ENCODE measurements at regions not wholly inside any gene's neighbourhood (a gene's known extent, or its start where the extent isn't known, plus 50 kb on each side); places are given as distances from the start of the nearest gene placed in this dataset.

DNA sequence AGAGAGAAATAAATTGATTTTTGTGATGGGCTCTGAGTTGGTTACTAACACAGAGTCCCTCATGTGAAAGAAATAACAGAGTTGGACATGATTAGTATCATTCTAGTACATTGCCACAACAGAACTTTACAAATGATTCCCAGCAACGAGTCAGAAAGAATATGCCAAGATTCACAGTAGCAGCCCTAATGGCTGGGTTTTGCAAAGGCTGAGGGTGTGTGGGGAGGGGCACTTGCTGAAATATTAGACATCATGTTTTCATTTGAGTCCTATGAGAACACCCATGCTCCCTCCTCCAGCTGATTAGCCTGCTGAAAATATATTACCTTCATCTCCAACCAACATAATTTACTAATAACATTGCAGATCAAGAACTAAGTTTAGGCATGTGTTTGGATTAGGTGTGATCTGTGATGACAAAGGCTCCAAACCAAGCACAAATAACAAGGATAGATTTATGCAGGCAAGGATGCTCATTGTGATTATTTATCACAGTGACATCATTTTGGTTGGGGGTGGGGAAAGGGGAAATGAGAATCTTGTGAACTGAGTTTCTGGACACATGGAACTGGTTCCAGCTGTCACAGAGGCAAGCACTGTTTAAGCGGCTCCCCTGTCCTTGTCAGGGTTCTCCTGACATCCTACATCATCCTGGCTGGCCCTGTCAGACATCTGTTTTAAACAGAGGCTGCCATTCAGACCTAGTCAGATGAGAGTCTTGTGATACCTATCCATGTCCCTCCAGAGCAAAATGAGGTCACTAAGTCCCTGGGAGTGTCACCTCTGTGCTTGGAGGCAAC lies 205.8 kb upstream of the NCKAP5 start:
- peak; percentile 65 to 80 (median 71) for TF ChIP-seq POLR2AphosphoS5 (IDR thresholded peaks at IDR 0.05)
- peak in 2 of 4 donors; percentile 34 to 71 for TF ChIP-seq EP300 (IDR thresholded peaks at IDR 0.05)
- TF ChIP-seq, protein P1, sequence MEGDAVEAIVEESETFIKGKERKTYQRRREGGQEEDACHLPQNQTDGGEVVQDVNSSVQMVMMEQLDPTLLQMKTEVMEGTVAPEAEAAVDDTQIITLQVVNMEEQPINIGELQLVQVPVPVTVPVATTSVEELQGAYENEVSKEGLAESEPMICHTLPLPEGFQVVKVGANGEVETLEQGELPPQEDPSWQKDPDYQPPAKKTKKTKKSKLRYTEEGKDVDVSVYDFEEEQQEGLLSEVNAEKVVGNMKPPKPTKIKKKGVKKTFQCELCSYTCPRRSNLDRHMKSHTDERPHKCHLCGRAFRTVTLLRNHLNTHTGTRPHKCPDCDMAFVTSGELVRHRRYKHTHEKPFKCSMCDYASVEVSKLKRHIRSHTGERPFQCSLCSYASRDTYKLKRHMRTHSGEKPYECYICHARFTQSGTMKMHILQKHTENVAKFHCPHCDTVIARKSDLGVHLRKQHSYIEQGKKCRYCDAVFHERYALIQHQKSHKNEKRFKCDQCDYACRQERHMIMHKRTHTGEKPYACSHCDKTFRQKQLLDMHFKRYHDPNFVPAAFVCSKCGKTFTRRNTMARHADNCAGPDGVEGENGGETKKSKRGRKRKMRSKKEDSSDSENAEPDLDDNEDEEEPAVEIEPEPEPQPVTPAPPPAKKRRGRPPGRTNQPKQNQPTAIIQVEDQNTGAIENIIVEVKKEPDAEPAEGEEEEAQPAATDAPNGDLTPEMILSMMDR (IDR thresholded peaks at IDR 0.05) = no peak
- TF ChIP-seq POLR2A (IDR thresholded peaks at IDR 0.05) = no peak
- Histone ChIP-seq H3K27ac (peak overlapping the region; percentile 47 to 73 (median 70)), H3K36me3 (no peaks in the 10 kb centered on the region), H3K9me3 (no peaks in the 10 kb centered on the region), H3K4me3 (no peak overlapping the region), H3K27me3 (no peaks in the 10 kb centered on the region), H3K4me1 (peaks cover 0 to 20% (median 16%) of the 10 kb centered on the region in 4 donors)
- peak; percentile 66 for DNase-seq
- intact Hi-C loops (cut with DNase I) = no loop called here
- WGBS, 2 donors = 68 to 75% methylated on average over 2 of the region's 2 CpGs

DNA sequence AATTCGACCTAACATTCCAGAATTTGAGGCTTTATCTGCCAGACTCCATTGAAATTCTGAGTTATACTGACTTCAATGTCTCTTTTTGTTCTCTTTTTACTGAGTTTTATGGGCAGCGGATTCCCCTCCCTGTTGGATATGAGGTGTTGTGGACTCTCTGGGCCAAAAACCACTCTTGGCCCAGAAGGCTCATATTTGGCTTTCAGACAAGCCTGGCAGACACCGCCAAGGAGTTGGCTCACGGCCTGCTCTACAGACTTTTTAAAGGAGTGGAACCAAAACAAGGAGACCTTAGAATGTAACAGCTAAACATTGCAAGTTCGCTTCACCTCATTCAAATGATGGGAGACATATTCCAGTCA lies 206.4 kb upstream of the NCKAP5 start:
- H3K36me3 ChIP-seq = no peaks in the 10 kb centered on the region
- H3K27me3 ChIP-seq = no peaks in the 10 kb centered on the region
- no peak overlapping the region for H3K4me3 ChIP-seq
- 71 to 79% methylated on average over 5 of the region's 5 CpGs for WGBS, 2 donors
- peak; percentile 85 for DNase-seq
- H3K4me1 ChIP-seq = peaks cover 0 to 20% (median 16%) of the 10 kb centered on the region in 4 donors
- intact Hi-C loops (cut with DNase I) = no loop called here
- no peaks in the 10 kb centered on the region for H3K9me3 ChIP-seq
- TF ChIP-seq EP300 (IDR thresholded peaks at IDR 0.05) = no peak
- TF ChIP-seq, protein P1 (IDR thresholded peaks at IDR 0.05) = no peak
- no peak for TF ChIP-seq POLR2A (IDR thresholded peaks at IDR 0.05)
- peak in 2 of 4 donors; percentile 15 for TF ChIP-seq POLR2AphosphoS5 (IDR thresholded peaks at IDR 0.05)
- H3K27ac ChIP-seq = peak overlapping the region; percentile 47 to 73 (median 70)

DNA sequence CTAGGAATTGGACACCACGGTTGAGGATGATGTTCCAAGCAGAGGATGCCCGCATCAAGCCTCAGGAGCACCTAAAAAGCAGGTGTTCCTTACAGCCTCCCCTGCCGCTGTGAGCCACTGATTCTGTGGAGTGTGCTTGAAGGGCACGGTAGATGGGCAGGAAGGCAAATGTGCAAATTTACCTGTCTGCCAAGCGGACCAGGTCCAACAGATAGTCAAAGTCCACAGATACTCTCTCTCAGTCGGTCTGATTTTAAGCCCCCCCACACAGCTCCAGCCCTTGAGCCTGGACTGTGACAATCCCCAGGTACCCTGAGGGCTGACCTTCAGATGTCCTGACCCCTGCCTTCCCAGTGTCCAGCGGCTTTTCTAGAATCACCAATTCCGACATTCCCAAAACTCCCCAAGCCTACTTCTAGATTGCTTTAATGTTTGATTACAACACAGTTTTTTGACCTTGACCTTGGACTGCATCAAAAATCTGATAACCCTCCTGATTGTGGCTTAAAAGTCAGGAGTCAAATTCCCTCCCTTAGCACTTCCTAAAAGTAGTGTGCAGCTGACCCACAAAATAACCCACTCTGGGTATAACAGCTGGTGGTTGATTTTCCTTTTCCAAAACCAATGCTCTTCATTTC lies 208.8 kb upstream of the NCKAP5 start:
- Histone ChIP-seq H3K27me3 (no peaks in the 10 kb centered on the region), H3K4me1 (peaks cover 0 to 20% (median 16%) of the 10 kb centered on the region in 4 donors), H3K4me3 (no peak overlapping the region), H3K36me3 (no peaks in the 10 kb centered on the region), H3K27ac (no peak overlapping the region), H3K9me3 (no peaks in the 10 kb centered on the region)
- intact Hi-C loops (cut with DNase I) = no loop called here
- TF ChIP-seq POLR2A (IDR thresholded peaks at IDR 0.05) (no peak), EP300 (IDR thresholded peaks at IDR 0.05) (no peak), POLR2AphosphoS5 (IDR thresholded peaks at IDR 0.05) (no peak)
- TF ChIP-seq, protein P1 (IDR thresholded peaks at IDR 0.05) = no peak
- 89 to 90% methylated on average over 8 of the region's 8 CpGs for WGBS, 2 donors
- DNase-seq = no peak

DNA sequence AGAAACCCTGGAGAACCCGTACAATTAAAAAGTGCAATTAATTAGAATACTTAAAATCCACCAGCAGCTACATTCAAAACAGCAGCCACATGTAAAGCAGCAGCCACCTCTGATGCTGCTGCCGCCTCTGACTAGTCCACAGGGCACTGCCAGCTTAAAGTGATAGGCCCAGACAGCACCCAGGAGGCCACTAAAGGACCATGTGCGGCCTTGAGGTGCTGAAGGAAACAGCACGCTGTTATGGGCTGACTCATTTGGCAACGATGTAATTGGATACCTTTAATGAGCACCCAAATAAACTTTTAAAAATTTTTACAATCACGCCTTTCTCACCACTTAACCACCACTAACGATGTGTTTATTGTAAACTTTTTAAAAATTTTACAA lies 209.3 kb upstream of the NCKAP5 start:
- H3K27me3 ChIP-seq = no peaks in the 10 kb centered on the region
- H3K36me3 ChIP-seq = no peaks in the 10 kb centered on the region
- intact Hi-C loops (cut with DNase I) = no loop called here
- H3K9me3 ChIP-seq = no peaks in the 10 kb centered on the region
- H3K4me3 ChIP-seq = no peak overlapping the region
- 49 to 56% methylated on average over 7 of the region's 7 CpGs for WGBS, 2 donors
- peaks cover 0 to 20% (median 16%) of the 10 kb centered on the region in 4 donors for H3K4me1 ChIP-seq
- no peak for DNase-seq
- TF ChIP-seq POLR2AphosphoS5 (IDR thresholded peaks at IDR 0.05) (no peak), POLR2A (IDR thresholded peaks at IDR 0.05) (no peak), EP300 (IDR thresholded peaks at IDR 0.05) (no peak)
- TF ChIP-seq, protein P1 (IDR thresholded peaks at IDR 0.05) = no peak
- no peak overlapping the region for H3K27ac ChIP-seq
